T-helper 2 cell (primary cell): ENCODE measurements at regions not wholly inside any gene's neighbourhood (a gene's known extent, or its start where the extent isn't known, plus 50 kb on each side); places are given as distances from the start of the nearest gene placed in this dataset.

ENCODE experiments used
- DNase-seq, 5 experiments: peaks; one replicate each; pipeline versions ENCODE4 v3.0.0 to v3.0.0-alpha.2; 2012 to 2022

GRCh38 chr16:73563709-73564108, 515.8 kb upstream of the ZFHX3 start:
- DNase-seq = no peak

- no peak for DNase-seq
Observed at GRCh38 chr16:73560497-73560896, 512.6 kb upstream of the ZFHX3 start.

- DNase-seq = no peak
Observed at GRCh38 chr16:73558219-73558618, 510.3 kb upstream of the ZFHX3 start.

GRCh38 chr16:73553941-73554660, 506.2 kb upstream of the ZFHX3 start:
- no peak for DNase-seq

- no peak for DNase-seq
Observed at GRCh38 chr16:73549984-73550631, 502.2 kb upstream of the ZFHX3 start.

GRCh38 chr16:73547552-73548403, 499.9 kb upstream of the ZFHX3 start:
- DNase-seq = no peak

- DNase-seq = no peak
Observed at GRCh38 chr16:73546341-73546845, 498.5 kb upstream of the ZFHX3 start.

GRCh38 chr16:73545755-73546154, 497.8 kb upstream of the ZFHX3 start:
- DNase-seq = no peak

- DNase-seq = no peak
Observed at GRCh38 chr16:73545290-73545689, 497.4 kb upstream of the ZFHX3 start.

- DNase-seq = no peak
Observed at GRCh38 chr16:73544826-73545225, 496.9 kb upstream of the ZFHX3 start.

- no peak for DNase-seq
Observed at GRCh38 chr16:73543970-73544599, 496.2 kb upstream of the ZFHX3 start.

GRCh38 chr16:73543331-73543969, 495.5 kb upstream of the ZFHX3 start:
- no peak for DNase-seq

- DNase-seq = no peak
Observed at GRCh38 chr16:73542885-73543284, 495.0 kb upstream of the ZFHX3 start.

GRCh38 chr16:73537921-73538320, 490.0 kb upstream of the ZFHX3 start:
- no peak for DNase-seq

GRCh38 chr16:73536931-73537330, 489.0 kb upstream of the ZFHX3 start:
- DNase-seq = no peak

- DNase-seq = no peak
Observed at GRCh38 chr16:73531021-73531420, 483.1 kb upstream of the ZFHX3 start.

GRCh38 chr16:73530529-73530928, 482.6 kb upstream of the ZFHX3 start:
- no peak for DNase-seq

- DNase-seq = no peak
Observed at GRCh38 chr16:73529303-73530012, 481.5 kb upstream of the ZFHX3 start.

- DNase-seq = no peak
Observed at GRCh38 chr16:73527187-73527586, 479.3 kb upstream of the ZFHX3 start.

GRCh38 chr16:73526011-73526804, 478.3 kb upstream of the ZFHX3 start:
- no peak for DNase-seq

GRCh38 chr16:73523209-73523608, 475.3 kb upstream of the ZFHX3 start:
- DNase-seq = no peak
